ENCODE measurements at regions not wholly inside any gene's neighbourhood (a gene's known extent, or its start where the extent isn't known, plus 50 kb on each side); places are given as distances from the start of the nearest gene placed in this dataset.

- DNase-seq (no peak), ATAC-seq (no peak)
- intact Hi-C loops (cut with DNase I): no loop called here
- Histone ChIP-seq H3K27me3 (ENCODE audit: insufficient read depth in 3 of 3, low read length in 2 of 3) (peaks cover 0 to 10% (median 5%) of the 10 kb centered on the region in 3 donors), H3K36me3 (ENCODE audit: insufficient read depth in 1 of 2, low read depth in 1 of 2) (no peaks in the 10 kb centered on the region), H3K4me3 (no peak overlapping the region), H3K9me3 (no peaks in the 10 kb centered on the region), H3K27ac (no peak overlapping the region), H3K4me1 (no peaks in the 10 kb centered on the region)
- TF ChIP-seq CTCF (IDR thresholded peaks at IDR 0.05): no peak
- WGBS, 3 donors: 88 to 92% (median 92%) methylated on average over 17 of the region's 17 CpGs
Observed at GRCh38 chr22:49270595-49271368, 556.9 kb downstream of the BRD1 start.

GRCh38 chr22:49269928-49270327 lies 557.7 kb downstream of the BRD1 start:
- Histone ChIP-seq H3K27ac (no peak overlapping the region), H3K27me3 (ENCODE audit: insufficient read depth in 3 of 3, low read length in 2 of 3) (peaks cover 0 to 10% (median 5%) of the 10 kb centered on the region in 3 donors), H3K36me3 (ENCODE audit: insufficient read depth in 1 of 2, low read depth in 1 of 2) (no peaks in the 10 kb centered on the region), H3K4me1 (no peaks in the 10 kb centered on the region), H3K9me3 (no peaks in the 10 kb centered on the region), H3K4me3 (no peak overlapping the region)
- WGBS, 3 donors: 1 to 6% (median 4%) methylated on average over 10 to 11 of the region's 11 CpGs
- DNase-seq (no peak), ATAC-seq (no peak)
- no peak for TF ChIP-seq CTCF (IDR thresholded peaks at IDR 0.05)
- intact Hi-C loops (cut with DNase I): no loop called here

GRCh38 chr22:49269371-49269770 lies 558.3 kb downstream of the BRD1 start:
- H3K4me3 ChIP-seq: no peak overlapping the region
- H3K27ac ChIP-seq: no peak overlapping the region
- no peak for TF ChIP-seq CTCF (IDR thresholded peaks at IDR 0.05)
- H3K9me3 ChIP-seq: no peaks in the 10 kb centered on the region
- H3K4me1 ChIP-seq: no peaks in the 10 kb centered on the region
- ATAC-seq (no peak), DNase-seq (no peak)
- WGBS, 3 donors: 14 to 26% (median 17%) methylated on average over 6 of the region's 6 CpGs
- peaks cover 0 to 10% (median 5%) of the 10 kb centered on the region in 3 donors for H3K27me3 ChIP-seq (ENCODE audit: insufficient read depth in 3 of 3, low read length in 2 of 3)
- H3K36me3 ChIP-seq (ENCODE audit: insufficient read depth in 1 of 2, low read depth in 1 of 2): no peaks in the 10 kb centered on the region
- intact Hi-C loops (cut with DNase I): no loop called here

- H3K36me3 ChIP-seq (ENCODE audit: insufficient read depth in 1 of 2, low read depth in 1 of 2): no peaks in the 10 kb centered on the region
- intact Hi-C loops (cut with DNase I): no loop called here
- no peak overlapping the region for H3K4me3 ChIP-seq
- TF ChIP-seq CTCF (IDR thresholded peaks at IDR 0.05): no peak
- H3K9me3 ChIP-seq: no peaks in the 10 kb centered on the region
- DNase-seq (no peak), ATAC-seq (no peak)
- 43 to 48% (median 45%) methylated on average over 4 of the region's 4 CpGs for WGBS, 3 donors
- no peak overlapping the region for H3K27ac ChIP-seq
- peaks cover 0 to 10% (median 5%) of the 10 kb centered on the region in 3 donors for H3K27me3 ChIP-seq (ENCODE audit: insufficient read depth in 3 of 3, low read length in 2 of 3)
- H3K4me1 ChIP-seq: no peaks in the 10 kb centered on the region
Observed at GRCh38 chr22:49268924-49269323, 558.7 kb downstream of the BRD1 start.

GRCh38 chr22:49267996-49268395 lies 559.7 kb downstream of the BRD1 start:
- no peak for TF ChIP-seq CTCF (IDR thresholded peaks at IDR 0.05)
- Histone ChIP-seq H3K27ac (no peak overlapping the region), H3K36me3 (ENCODE audit: insufficient read depth in 1 of 2, low read depth in 1 of 2) (no peaks in the 10 kb centered on the region), H3K9me3 (no peaks in the 10 kb centered on the region), H3K27me3 (ENCODE audit: insufficient read depth in 3 of 3, low read length in 2 of 3) (peaks cover 0 to 10% (median 5%) of the 10 kb centered on the region in 3 donors), H3K4me3 (no peak overlapping the region), H3K4me1 (no peaks in the 10 kb centered on the region)
- 46 to 54% (median 48%) methylated on average over 7 of the region's 7 CpGs for WGBS, 3 donors
- ATAC-seq (no peak), DNase-seq (no peak)
- intact Hi-C loops (cut with DNase I): no loop called here

All from psoas muscle (tissue), 7 donors.